CD4-positive, alpha-beta T cell (primary cell): ENCODE measurements at regions not wholly inside any gene's neighbourhood (a gene's known extent, or its start where the extent isn't known, plus 50 kb on each side); places are given as distances from the start of the nearest gene placed in this dataset.

ENCODE experiments used
- ATAC-seq: fragments of 200-7000 bp; cut with Tn5 transposase; one replicate; pipeline ENCODE4 v1.10.0; 2022; ENCODE audit warnings: mild to moderate bottlenecking; ENCODE audit not compliant: poor library complexity
- CTCF ChIA-PET: fragments of 350-600 bp; sonication (Branson Sonifier 250); formaldehyde crosslinking; loops from one replicate; lab custom pipeline; 2021; ENCODE audit warnings: antibody characterized with exemption, inconsistent platforms; lab: Charles Lee
- POLR2A ChIA-PET: fragments of 350-600 bp; sonication (Branson Sonifier 250); formaldehyde crosslinking; loops from one replicate; lab custom pipeline; 2021; ENCODE audit warnings: antibody characterized with exemption, inconsistent platforms; lab: Charles Lee
- DNase-seq, 14 experiments: peaks; one replicate each; pipeline ENCODE4 v3.0.0-alpha.2; 2013 to 2020; ENCODE audit warnings: mixed read lengths in 2 of 14
- H3K27ac ChIP-seq, 2 donors: one replicate each; pipeline versions ENCODE4 v1.5.1 to v1.7.0; 2013; ENCODE audit warnings: low read length in 2 of 2, low read depth in 1 of 2, mild to moderate bottlenecking in 1 of 2
- H3K27me3 ChIP-seq, 2 experiments: 1 replicate in 1 of 2; 2 replicates in 1 of 2; pipeline versions ENCODE4 v1.6.1 to v1.7.0; 2013; ENCODE audit warnings: low read length in 2 of 2, control low read depth in 1 of 2, mild to moderate bottlenecking in 1 of 2, moderate library complexity in 1 of 2; ENCODE audit not compliant: insufficient read depth in 2 of 2, control insufficient read depth in 1 of 2
- H3K36me3 ChIP-seq: one replicate; pipeline ENCODE4 v1.6.1; 2013; ENCODE audit warnings: low read length, control low read depth; ENCODE audit not compliant: insufficient read depth
- H3K4me1 ChIP-seq: one replicate; pipeline ENCODE4 v1.6.1; 2013; ENCODE audit warnings: low read length, control low read depth; ENCODE audit not compliant: insufficient read depth
- H3K4me3 ChIP-seq: one replicate; pipeline ENCODE4 v1.5.1; 2013; ENCODE audit warnings: mild to moderate bottlenecking, low read length, moderate library complexity
- H3K9me3 ChIP-seq, 2 experiments: 1 replicate in 1 of 2; 2 replicates in 1 of 2; pipeline versions ENCODE4 v1.6.1 to v1.7.0; 2013; ENCODE audit warnings: low read length in 2 of 2, mild to moderate bottlenecking in 2 of 2, control low read depth in 1 of 2, moderate library complexity in 1 of 2; ENCODE audit not compliant: control insufficient read depth in 1 of 2, insufficient read depth in 1 of 2
- H3K27ac Mint-ChIP-seq: one replicate; pipeline ENCODE4 v1.8.0; 2020; ENCODE audit warnings: mixed read lengths
- H3K27me3 Mint-ChIP-seq: one replicate; pipeline ENCODE4 v1.8.0; 2021; ENCODE audit warnings: mixed read lengths
- H3K36me3 Mint-ChIP-seq: one replicate; pipeline ENCODE4 v1.8.0; 2021; ENCODE audit warnings: low read depth, mixed read lengths
- H3K4me1 Mint-ChIP-seq: one replicate; pipeline ENCODE4 v1.8.0; 2021; ENCODE audit warnings: low read depth, mixed read lengths
- H3K4me3 Mint-ChIP-seq: one replicate; pipeline ENCODE4 v1.8.0; 2020; ENCODE audit warnings: mild to moderate bottlenecking, mixed read lengths
- H3K9me3 Mint-ChIP-seq: one replicate; pipeline ENCODE4 v1.8.0; 2020; ENCODE audit warnings: mixed read lengths
- intact Hi-C, 2 experiments: fragments of 100-400 bp; cut with DNase I in 1 of 2; cut with micrococcal nuclease in 1 of 2; formaldehyde crosslinking; loops; one replicate each; pipeline versions ENCODE4 v1.15.1 to v1.9.0; 2023 to 2025; cut with DNase I, micrococcal nuclease
- TF ChIP-seq, protein P1 (sequence below): fragments of 200-600 bp; IDR thresholded peaks from one replicate; pipeline ENCODE4 v1.8.0; 2022; ENCODE audit warnings: antibody characterized with exemption, mild to moderate bottlenecking

DNA sequence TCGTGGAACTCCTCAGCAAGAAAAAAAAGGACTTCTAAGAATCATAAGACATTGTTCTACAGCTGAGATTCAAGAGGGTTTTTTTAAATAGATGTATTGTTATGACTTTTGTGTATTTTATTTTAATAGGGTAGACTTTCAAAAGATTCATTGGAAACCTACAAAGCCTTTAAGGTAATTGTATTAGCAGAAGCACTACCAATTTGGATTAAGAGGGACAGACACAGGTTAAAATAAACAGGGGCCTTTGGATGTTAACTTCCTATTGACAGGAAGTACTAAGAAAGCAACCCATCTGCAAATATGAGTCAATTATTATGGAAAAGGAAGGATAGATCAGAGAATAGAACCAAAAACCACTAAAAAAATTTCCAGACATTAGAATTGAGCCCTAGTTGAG lies 153.5 kb downstream of the HDGFL1 start:
- no peak overlapping the region for H3K4me3 Mint-ChIP-seq

GRCh38 chr6:22726966-22727365 lies 157.6 kb downstream of the HDGFL1 start:
- no peak overlapping the region for H3K27ac Mint-ChIP-seq
- intact Hi-C loops: no loop called here
- H3K27ac ChIP-seq: no peak overlapping the region
- H3K36me3 ChIP-seq: no peaks in the 10 kb centered on the region
- POLR2A ChIA-PET: no interaction called here
- H3K9me3 ChIP-seq: peaks cover 0 to 11% of the 10 kb centered on the region in 2 experiments
- DNase-seq: no peak
- no peaks in the 10 kb centered on the region for H3K27me3 Mint-ChIP-seq
- CTCF ChIA-PET: no interaction called here
- H3K9me3 Mint-ChIP-seq: peaks cover 8% of the 10 kb centered on the region
- no peaks in the 10 kb centered on the region for H3K36me3 Mint-ChIP-seq
- H3K27me3 ChIP-seq: no peaks in the 10 kb centered on the region
- TF ChIP-seq, protein P1, sequence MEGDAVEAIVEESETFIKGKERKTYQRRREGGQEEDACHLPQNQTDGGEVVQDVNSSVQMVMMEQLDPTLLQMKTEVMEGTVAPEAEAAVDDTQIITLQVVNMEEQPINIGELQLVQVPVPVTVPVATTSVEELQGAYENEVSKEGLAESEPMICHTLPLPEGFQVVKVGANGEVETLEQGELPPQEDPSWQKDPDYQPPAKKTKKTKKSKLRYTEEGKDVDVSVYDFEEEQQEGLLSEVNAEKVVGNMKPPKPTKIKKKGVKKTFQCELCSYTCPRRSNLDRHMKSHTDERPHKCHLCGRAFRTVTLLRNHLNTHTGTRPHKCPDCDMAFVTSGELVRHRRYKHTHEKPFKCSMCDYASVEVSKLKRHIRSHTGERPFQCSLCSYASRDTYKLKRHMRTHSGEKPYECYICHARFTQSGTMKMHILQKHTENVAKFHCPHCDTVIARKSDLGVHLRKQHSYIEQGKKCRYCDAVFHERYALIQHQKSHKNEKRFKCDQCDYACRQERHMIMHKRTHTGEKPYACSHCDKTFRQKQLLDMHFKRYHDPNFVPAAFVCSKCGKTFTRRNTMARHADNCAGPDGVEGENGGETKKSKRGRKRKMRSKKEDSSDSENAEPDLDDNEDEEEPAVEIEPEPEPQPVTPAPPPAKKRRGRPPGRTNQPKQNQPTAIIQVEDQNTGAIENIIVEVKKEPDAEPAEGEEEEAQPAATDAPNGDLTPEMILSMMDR: no peak
- H3K4me3 ChIP-seq: no peak overlapping the region
- ATAC-seq: no peak
- H3K4me1 ChIP-seq: no peaks in the 10 kb centered on the region
- H3K4me1 Mint-ChIP-seq: no peaks in the 10 kb centered on the region
- H3K4me3 Mint-ChIP-seq: no peak overlapping the region

More for the DNA sequence above, 153.5 kb downstream of the HDGFL1 start:
- no peaks in the 10 kb centered on the region for H3K4me1 Mint-ChIP-seq
- CTCF ChIA-PET: no interaction called here
- H3K27me3 ChIP-seq: no peaks in the 10 kb centered on the region
- H3K27ac Mint-ChIP-seq: no peak overlapping the region
- intact Hi-C loops: no loop called here
- H3K4me1 ChIP-seq: no peaks in the 10 kb centered on the region
- H3K4me3 ChIP-seq: no peak overlapping the region
- H3K27me3 Mint-ChIP-seq: no peaks in the 10 kb centered on the region
- no peak for DNase-seq
- H3K27ac ChIP-seq: no peak overlapping the region
- H3K9me3 ChIP-seq: peaks cover 5 to 11% of the 10 kb centered on the region in 2 experiments
- TF ChIP-seq, protein P1: no peak
- no peak for ATAC-seq
- POLR2A ChIA-PET: no interaction called here
- H3K9me3 Mint-ChIP-seq: peaks cover 12% of the 10 kb centered on the region
- no peaks in the 10 kb centered on the region for H3K36me3 Mint-ChIP-seq
- H3K36me3 ChIP-seq: no peaks in the 10 kb centered on the region

DNA sequence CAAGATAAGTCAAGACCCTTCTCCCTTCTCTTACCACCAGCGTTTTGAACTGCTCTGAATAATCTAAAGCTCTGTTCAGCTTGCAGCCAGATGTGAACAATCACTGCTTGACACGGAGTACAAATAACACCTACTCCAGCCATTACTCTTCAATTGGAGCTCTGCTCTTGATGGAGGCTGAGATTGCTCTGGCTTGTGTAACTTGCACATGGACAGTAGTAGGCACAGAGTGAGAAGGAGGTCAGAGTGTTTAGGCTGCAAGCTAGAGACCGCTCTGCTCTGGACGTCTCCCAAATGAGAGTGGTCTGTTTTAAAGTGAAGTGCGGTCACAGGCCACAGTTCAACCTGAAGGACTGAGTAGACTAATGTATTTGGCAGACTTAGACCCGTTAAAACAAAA lies 158.3 kb downstream of the HDGFL1 start:
- Mint-ChIP-seq H3K27ac (no peak overlapping the region), H3K4me3 (no peak overlapping the region), H3K9me3 (peaks cover 6% of the 10 kb centered on the region), H3K4me1 (no peaks in the 10 kb centered on the region), H3K27me3 (no peaks in the 10 kb centered on the region), H3K36me3 (no peaks in the 10 kb centered on the region)
- CTCF ChIA-PET: no interaction called here
- H3K4me1 ChIP-seq: no peaks in the 10 kb centered on the region
- H3K36me3 ChIP-seq: no peaks in the 10 kb centered on the region
- H3K9me3 ChIP-seq: peaks cover 0 to 6% of the 10 kb centered on the region in 2 experiments
- POLR2A ChIA-PET: no interaction called here
- no peak overlapping the region for H3K27ac ChIP-seq
- DNase-seq: no peak
- intact Hi-C loops: no loop called here
- no peaks in the 10 kb centered on the region for H3K27me3 ChIP-seq
- TF ChIP-seq, protein P1: no peak
- ATAC-seq: no peak
- H3K4me3 ChIP-seq: no peak overlapping the region
